A673 (cell line): ENCODE measurements at regions not wholly inside any gene's neighbourhood (a gene's known extent, or its start where the extent isn't known, plus 50 kb on each side); places are given as distances from the start of the nearest gene placed in this dataset.

Source experiments
- EZH2 ChIP-seq: fragments of 200-600 bp; sonication (generic); IDR thresholded peaks from 2 replicates; pipeline ENCODE4 v1.6.1; 2017; ENCODE audit warnings: borderline replicate concordance, low read depth, mild to moderate bottlenecking, mixed read lengths, antibody characterized with exemption, low read length; ENCODE audit not compliant: poor library complexity, severe bottlenecking
- TF ChIP-seq, protein P1 (sequence below): fragments of 300-800, 200-600 bp; sonication (generic); conservative IDR thresholded peaks from 2 replicates; pipeline ENCODE4 v1.5.1; 2017; ENCODE audit warnings: low read depth, mild to moderate bottlenecking, antibody characterized with exemption, low read length, moderate library complexity, mixed read lengths

DNA sequence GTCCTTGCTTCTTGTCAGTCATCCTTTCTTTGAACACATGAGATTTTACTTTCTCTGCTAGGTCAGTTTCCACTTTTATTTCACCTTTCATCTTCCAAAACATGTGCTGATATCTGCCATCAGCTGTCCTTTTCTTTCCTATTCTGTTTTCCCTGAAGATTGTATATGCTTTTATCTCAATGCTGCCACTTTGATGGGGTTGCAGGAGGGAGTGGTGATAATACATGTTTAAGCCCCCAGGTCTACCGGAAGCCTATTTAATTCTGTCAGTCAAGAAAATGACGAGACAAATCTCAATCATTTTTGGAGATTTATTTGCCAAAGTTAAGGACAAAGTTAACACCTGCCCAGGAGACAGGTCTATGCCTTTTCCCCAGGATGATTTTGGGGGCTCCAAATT lies 73.8 kb downstream of the MRPL32 start:
- TF ChIP-seq, protein P1, sequence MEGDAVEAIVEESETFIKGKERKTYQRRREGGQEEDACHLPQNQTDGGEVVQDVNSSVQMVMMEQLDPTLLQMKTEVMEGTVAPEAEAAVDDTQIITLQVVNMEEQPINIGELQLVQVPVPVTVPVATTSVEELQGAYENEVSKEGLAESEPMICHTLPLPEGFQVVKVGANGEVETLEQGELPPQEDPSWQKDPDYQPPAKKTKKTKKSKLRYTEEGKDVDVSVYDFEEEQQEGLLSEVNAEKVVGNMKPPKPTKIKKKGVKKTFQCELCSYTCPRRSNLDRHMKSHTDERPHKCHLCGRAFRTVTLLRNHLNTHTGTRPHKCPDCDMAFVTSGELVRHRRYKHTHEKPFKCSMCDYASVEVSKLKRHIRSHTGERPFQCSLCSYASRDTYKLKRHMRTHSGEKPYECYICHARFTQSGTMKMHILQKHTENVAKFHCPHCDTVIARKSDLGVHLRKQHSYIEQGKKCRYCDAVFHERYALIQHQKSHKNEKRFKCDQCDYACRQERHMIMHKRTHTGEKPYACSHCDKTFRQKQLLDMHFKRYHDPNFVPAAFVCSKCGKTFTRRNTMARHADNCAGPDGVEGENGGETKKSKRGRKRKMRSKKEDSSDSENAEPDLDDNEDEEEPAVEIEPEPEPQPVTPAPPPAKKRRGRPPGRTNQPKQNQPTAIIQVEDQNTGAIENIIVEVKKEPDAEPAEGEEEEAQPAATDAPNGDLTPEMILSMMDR = no peak
- TF ChIP-seq EZH2 = no peak
